Endothelial cell of umbilical vein (primary cell): ENCODE measurements at regions not wholly inside any gene's neighbourhood (a gene's known extent, or its start where the extent isn't known, plus 50 kb on each side); places are given as distances from the start of the nearest gene placed in this dataset.

Source experiments
- BruUV-seq: library from RNA; stranded (reverse); fragments of 400-500 nt; replicated peaks from 2 replicates; lab custom pipeline; 2021; lab: Mats Ljungman, UMichigan
- CTCF ChIA-PET: fragments of 300-600, 350-600 bp; sonication (Branson Sonifier 250); formaldehyde crosslinking; loops from one replicate; lab custom pipeline; 2021; ENCODE audit warnings: antibody characterized with exemption, inconsistent platforms; lab: Charles Lee
- POLR2A ChIA-PET: fragments of 300-600, 350-600 bp; sonication (Branson Sonifier 250); formaldehyde crosslinking; loops from one replicate; lab custom pipeline; 2021; ENCODE audit warnings: antibody characterized with exemption, inconsistent platforms; lab: Charles Lee
- DNase-seq: peaks from one replicate; pipeline ENCODE4 v3.0.0-alpha.2; 2011; ENCODE audit warnings: low read depth, low spot score
- FAIRE-seq: peaks from 2 replicates; lab custom pipeline; 2011; peaks lifted over from hg19 to GRCh38; lab: Jason Lieb, UNC
- H2AFZ ChIP-seq: 2 replicates; pipeline ENCODE4 v1.6.0; 2012; ENCODE audit warnings: low read depth, low read length, control low read depth, inconsistent platforms
- H3K27ac ChIP-seq: 2 replicates; pipeline ENCODE4 v1.5.1; 2011; ENCODE audit warnings: low read depth, mild to moderate bottlenecking, control low read depth, low read length, moderate library complexity; ENCODE audit not compliant: insufficient read depth
- H3K27me3 ChIP-seq, 2 experiments: 2 replicates each; pipeline versions ENCODE4 v1.6.0 to v1.6.1; 2011; ENCODE audit warnings: low read length in 2 of 2, mixed read lengths in 1 of 2; ENCODE audit not compliant: control insufficient read depth in 2 of 2, insufficient read depth in 2 of 2
- H3K36me3 ChIP-seq, 2 experiments: 2 replicates in 1 of 2; 3 replicates in 1 of 2; pipeline ENCODE4 v1.5.1; 2011; ENCODE audit warnings: low read length in 2 of 2, mild to moderate bottlenecking in 1 of 2, moderate library complexity in 1 of 2; ENCODE audit not compliant: control insufficient read depth in 2 of 2, insufficient read depth in 2 of 2; ENCODE audit errors: extremely low read depth in 1 of 2
- H3K4me1 ChIP-seq: 3 replicates; pipeline ENCODE4 v1.5.1; 2011; ENCODE audit warnings: mild to moderate bottlenecking, low read length; ENCODE audit not compliant: control insufficient read depth, insufficient read depth; ENCODE audit errors: extremely low read depth
- H3K4me2 ChIP-seq: 2 replicates; pipeline ENCODE4 v1.6.1; 2011; ENCODE audit warnings: low read length, control low read depth, mixed read lengths; ENCODE audit not compliant: insufficient read depth
- H3K4me3 ChIP-seq, 3 experiments: fragments of 200-600 bp in 1 of 3; sonication (generic), shearing (Covaris generic) in 1 of 3; replicated peaks in 1 of 3; 2 replicates each; pipeline ENCODE4 v1.5.1; 2011 to 2016; ENCODE audit warnings: control low read depth in 3 of 3, low read length in 3 of 3, mild to moderate bottlenecking in 2 of 3, inconsistent platforms in 1 of 3, low read depth in 1 of 3, moderate library complexity in 1 of 3; ENCODE audit not compliant: insufficient read depth in 1 of 3
- H3K79me2 ChIP-seq: 2 replicates; pipeline ENCODE4 v1.6.0; 2012; ENCODE audit warnings: low read length, inconsistent platforms; ENCODE audit not compliant: control insufficient read depth, insufficient read depth
- H3K9ac ChIP-seq: replicated peaks from 2 replicates; pipeline ENCODE3; 2011; ENCODE audit warnings: low read length, control low read depth; ENCODE audit not compliant: insufficient read depth; ENCODE audit errors: extremely low read depth
- H3K9me1 ChIP-seq: replicated peaks from 3 replicates; pipeline ENCODE4 v1.6.0; 2011; ENCODE audit warnings: mild to moderate bottlenecking, low read length; ENCODE audit not compliant: control insufficient read depth, insufficient read depth; ENCODE audit errors: extremely low read depth
- H3K9me3 ChIP-seq: replicated peaks from 2 replicates; pipeline ENCODE4 v1.5.1; 2012; ENCODE audit warnings: low read length, inconsistent platforms; ENCODE audit not compliant: control insufficient read depth, insufficient read depth
- H4K20me1 ChIP-seq: replicated peaks from 2 replicates; pipeline ENCODE3; 2011; ENCODE audit warnings: mild to moderate bottlenecking, low read length; ENCODE audit not compliant: control insufficient read depth, insufficient read depth; ENCODE audit errors: extremely low read depth
- CTCF ChIP-seq, 2 donors: IDR thresholded peaks; 1 replicate in 1 of 2; 2 replicates in 1 of 2; pipeline ENCODE4 v1.5.1; 2011; ENCODE audit warnings: low read length in 2 of 2, mild to moderate bottlenecking in 2 of 2, moderate library complexity in 2 of 2, control low read depth in 1 of 2, inconsistent platforms in 1 of 2, low read depth in 1 of 2; ENCODE audit not compliant: insufficient read depth in 1 of 2; ENCODE audit errors: extremely low read depth in 1 of 2
- EZH2 ChIP-seq: IDR thresholded peaks from 2 replicates; pipeline ENCODE4 v1.6.1; 2012; ENCODE audit warnings: borderline replicate concordance, low read depth, mild to moderate bottlenecking, moderate library complexity, low read length, inconsistent platforms; ENCODE audit not compliant: severe bottlenecking
- FOS ChIP-seq: IDR thresholded peaks from 2 replicates; pipeline ENCODE4 v1.6.1; 2011; ENCODE audit warnings: mild to moderate bottlenecking, low read length, moderate library complexity, borderline replicate concordance; ENCODE audit not compliant: insufficient read depth
- GATA2 ChIP-seq: IDR thresholded peaks from 2 replicates; pipeline ENCODE4 v1.7.0; 2011; ENCODE audit warnings: low read depth, mild to moderate bottlenecking, moderate library complexity, mixed read lengths, low read length; ENCODE audit not compliant: insufficient read length, insufficient read depth
- JUN ChIP-seq: IDR thresholded peaks from 2 replicates; pipeline ENCODE4 v1.6.1; 2011; ENCODE audit warnings: borderline replicate concordance, low read depth; ENCODE audit not compliant: insufficient read length, insufficient read depth
- MAX ChIP-seq: IDR thresholded peaks from 2 replicates; pipeline ENCODE4 v1.6.1; 2011; ENCODE audit not compliant: insufficient read depth, insufficient read length
- POLR2A ChIP-seq: IDR thresholded peaks from 2 replicates; pipeline ENCODE4 v1.6.1; 2012; ENCODE audit warnings: low read depth, mild to moderate bottlenecking, control low read depth, low read length
- POLR2AphosphoS5 ChIP-seq: IDR thresholded peaks from 2 replicates; pipeline ENCODE4 v1.6.1; 2012; ENCODE audit warnings: low read depth, mild to moderate bottlenecking, control low read depth, low read length, moderate library complexity; ENCODE audit not compliant: insufficient read depth
- dilution Hi-C: fragments of 300-500 bp; cut with MboI; formaldehyde crosslinking; loops from one replicate; pipeline ENCODE4 v1.15.0; 2019; ENCODE audit warnings: low sequenced_read_pairs; ENCODE audit not compliant: extremely low pct_ligation_motif_present
- intact Hi-C: fragments of 100-400 bp; cut with micrococcal nuclease; formaldehyde crosslinking; loops from one replicate; pipeline ENCODE4 v1.10.0; 2022

GRCh38 chr13:80239116-80239515 lies 101.8 kb downstream of the SPRY2 start:
- Histone ChIP-seq H3K79me2 (no peaks in the 10 kb centered on the region), H3K9me3 (no peaks in the 10 kb centered on the region), H3K9me1 (no peaks in the 10 kb centered on the region), H3K9ac (no peak overlapping the region), H3K27me3 (no peaks in the 10 kb centered on the region), H3K4me2 (no peak overlapping the region), H2AFZ (no peak overlapping the region), H3K4me3 (no peak overlapping the region), H3K27ac (no peak overlapping the region), H3K36me3 (no peaks in the 10 kb centered on the region), H4K20me1 (no peaks in the 10 kb centered on the region), H3K4me1 (peaks cover 18% of the 10 kb centered on the region)
- CTCF ChIA-PET = no interaction called here
- TF ChIP-seq JUN (no peak), GATA2 (no peak), POLR2A (no peak), POLR2AphosphoS5 (no peak), EZH2 (no peak), CTCF (IDR thresholded peaks at IDR 0.05; ENCODE audit: extremely low read depth in 1 of 2, insufficient read depth in 1 of 2, low read depth in 1 of 2, low read length in 2 of 2) (no peak), MAX (no peak), FOS (no peak)
- intact Hi-C loops = loop anchor here (5.0 kb wide), 2 partner anchors 192 to 462 kb away; no protein-coding TSS in a partner anchor
- no TSS peak for BruUV-seq
- dilution Hi-C loops = no loop called here
- POLR2A ChIA-PET = no interaction called here
- no peak for FAIRE-seq
- DNase-seq = no peak
